SK-N-SH (cell line): ENCODE measurements at regions not wholly inside any gene's neighbourhood (a gene's known extent, or its start where the extent isn't known, plus 50 kb on each side); places are given as distances from the start of the nearest gene placed in this dataset.

ENCODE experiments used
- CTCF ChIP-seq: fragments of 200-600 bp; sonication (generic); IDR thresholded peaks from 2 replicates; pipeline ENCODE4 v1.6.1; 2017; ENCODE audit warnings: antibody characterized with exemption, mild to moderate bottlenecking, moderate library complexity
- EP300 ChIP-seq, 2 experiments: IDR thresholded peaks; 2 replicates each; pipeline versions ENCODE4 v1.4.0 to v1.6.1; 2012; ENCODE audit warnings: borderline replicate concordance in 1 of 2, low read depth in 1 of 2, low read length in 1 of 2
- EZH2phosphoT487 ChIP-seq: fragments of 200-600 bp; sonication (generic); IDR thresholded peaks from 2 replicates; pipeline ENCODE4 v1.6.1; 2017; ENCODE audit warnings: low read depth, mixed run types, mild to moderate bottlenecking, antibody characterized with exemption, moderate library complexity, borderline replicate concordance
- FOXM1 ChIP-seq: IDR thresholded peaks from 2 replicates; pipeline ENCODE4 v1.4.0; 2012; ENCODE audit warnings: low read depth, mild to moderate bottlenecking
- JUND ChIP-seq: IDR thresholded peaks from 2 replicates; pipeline ENCODE4 v1.4.0; 2012
- MAX ChIP-seq: IDR thresholded peaks from 2 replicates; pipeline ENCODE4 v1.4.0; 2012; ENCODE audit warnings: low read depth
- POLR2AphosphoS5 ChIP-seq: IDR thresholded peaks from 2 replicates; pipeline ENCODE4 v1.6.1; 2012; ENCODE audit warnings: low read depth, low read length
- RAD21 ChIP-seq: IDR thresholded peaks from 2 replicates; pipeline ENCODE4 v1.6.1; 2012; ENCODE audit warnings: mild to moderate bottlenecking, low read length
- RXRA ChIP-seq: IDR thresholded peaks from 2 replicates; pipeline ENCODE4 v1.4.0; 2012; ENCODE audit warnings: low read depth, mild to moderate bottlenecking, borderline replicate concordance
- SIN3A ChIP-seq: IDR thresholded peaks from 2 replicates; pipeline ENCODE4 v1.6.1; 2012; ENCODE audit warnings: low read depth, mild to moderate bottlenecking, low read length, moderate library complexity, borderline replicate concordance
- TAF1 ChIP-seq: IDR thresholded peaks from 2 replicates; pipeline ENCODE4 v1.6.1; 2012; ENCODE audit warnings: low read depth, mild to moderate bottlenecking, low read length, moderate library complexity, borderline replicate concordance
- USF2 ChIP-seq: fragments of 150-350 bp; IDR thresholded peaks from 2 replicates; pipeline ENCODE4 v1.6.1; 2017; ENCODE audit warnings: antibody characterized with exemption, low read length, low read depth, borderline replicate concordance
- YY1 ChIP-seq: IDR thresholded peaks from 2 replicates; pipeline ENCODE4 v1.4.0; 2012; ENCODE audit warnings: low read depth, mild to moderate bottlenecking
- ZBTB33 ChIP-seq: IDR thresholded peaks from 2 replicates; pipeline ENCODE4 v1.4.0; 2012; ENCODE audit warnings: low read depth, borderline replicate concordance

- TF ChIP-seq CTCF (no peak), RAD21 (no peak), JUND (no peak), EP300 (IDR thresholded peaks at IDR 0.05; ENCODE audit: borderline replicate concordance in 1 of 2, low read depth in 1 of 2, low read length in 1 of 2) (no peak), POLR2AphosphoS5 (no peak), MAX (no peak), TAF1 (no peak), USF2 (no peak), EZH2phosphoT487 (no peak), YY1 (no peak), ZBTB33 (no peak), FOXM1 (no peak), SIN3A (no peak), RXRA (no peak)
Observed at GRCh38 chr1:106747791-106748190, 308.7 kb upstream of the PRMT6 start.
